MM.1S (cell line): ENCODE measurements at regions not wholly inside any gene's neighbourhood (a gene's known extent, or its start where the extent isn't known, plus 50 kb on each side); places are given as distances from the start of the nearest gene placed in this dataset.
"Not testable (repeated sequence)": the region's sequence is repeated elsewhere in the genome, so short reads cannot be mapped to it uniquely, and the experiment has no call there.

Source experiments
- DNase-seq: peaks from one replicate; pipeline ENCODE4 v3.0.0-alpha.2; 2015
- H2AFZ ChIP-seq: fragments of 300-600 bp; sonication (generic); 2 replicates; pipeline ENCODE4 v1.6.0; 2016; ENCODE audit warnings: antibody characterized with exemption, low read length
- H3F3A ChIP-seq: fragments of 300-600 bp; sonication (generic); 2 replicates; pipeline ENCODE4 v1.6.1; 2016; ENCODE audit warnings: mild to moderate bottlenecking, antibody characterized with exemption, low read length, moderate library complexity, mixed read lengths; ENCODE audit not compliant: insufficient read depth
- H3K27ac ChIP-seq: fragments of 300-600 bp; sonication (generic); 2 replicates; pipeline ENCODE4 v1.5.1; 2016; ENCODE audit warnings: mild to moderate bottlenecking, low read length
- H3K27me3 ChIP-seq: fragments of 300-600 bp; sonication (generic); replicated peaks from 2 replicates; pipeline ENCODE4 v1.6.0; 2016; ENCODE audit warnings: low read length; ENCODE audit not compliant: insufficient read depth
- H3K36me3 ChIP-seq: fragments of 300-600 bp; sonication (generic); replicated peaks from 2 replicates; pipeline ENCODE4 v1.6.1; 2016; ENCODE audit warnings: mild to moderate bottlenecking, low read length, mixed read lengths; ENCODE audit not compliant: insufficient read depth
- H3K4me1 ChIP-seq: fragments of 300-600 bp; sonication (generic); 2 replicates; pipeline ENCODE4 v1.6.1; 2016; ENCODE audit warnings: low read length, mixed read lengths
- H3K4me2 ChIP-seq: fragments of 300-600 bp; sonication (generic); 2 replicates; pipeline ENCODE4 v1.6.0; 2016; ENCODE audit warnings: low read depth, low read length
- H3K4me3 ChIP-seq: fragments of 300-600 bp; sonication (generic); 2 replicates; pipeline ENCODE4 v1.5.1; 2016; ENCODE audit warnings: low read length, mixed read lengths
- H3K79me2 ChIP-seq: fragments of 300-600 bp; sonication (generic); 2 replicates; pipeline ENCODE4 v1.6.1; 2016; ENCODE audit warnings: mixed run types, low read length, mixed read lengths
- H3K9ac ChIP-seq: fragments of 300-600 bp; sonication (generic); 2 replicates; pipeline ENCODE4 v1.6.1; 2016; ENCODE audit warnings: low read length, mixed read lengths
- H3K9me2 ChIP-seq: fragments of 300-600 bp; sonication (generic); replicated peaks from 2 replicates; pipeline ENCODE4 v1.6.1; 2016; ENCODE audit warnings: mild to moderate bottlenecking, low read length, mixed read lengths; ENCODE audit not compliant: insufficient read depth
- H3K9me3 ChIP-seq: fragments of 300-600 bp; sonication (generic); replicated peaks from 2 replicates; pipeline ENCODE4 v1.6.1; 2016; ENCODE audit warnings: mild to moderate bottlenecking, low read length, mixed read lengths; ENCODE audit not compliant: insufficient read depth
- H4K20me1 ChIP-seq: fragments of 300-600 bp; sonication (generic); 2 replicates; pipeline ENCODE4 v1.6.1; 2016; ENCODE audit warnings: mild to moderate bottlenecking, low read length, moderate library complexity, mixed read lengths; ENCODE audit not compliant: insufficient read depth
- CTCF ChIP-seq: fragments of 300-600 bp; sonication (generic); IDR thresholded peaks from 2 replicates; pipeline ENCODE4 v1.5.1; 2016; ENCODE audit warnings: antibody characterized with exemption, low read length, mixed read lengths
- EZH2 ChIP-seq: fragments of 300-600 bp; sonication (generic); optimal IDR thresholded peaks from 2 replicates; pipeline ENCODE3; 2017; ENCODE audit warnings: low read depth, mild to moderate bottlenecking, antibody characterized with exemption, low read length, mixed read lengths
- EZH2phosphoT487 ChIP-seq: fragments of 300-600 bp; sonication (generic); IDR thresholded peaks from 2 replicates; pipeline ENCODE4 v1.6.1; 2018; ENCODE audit warnings: antibody characterized with exemption, low read length

DNA sequence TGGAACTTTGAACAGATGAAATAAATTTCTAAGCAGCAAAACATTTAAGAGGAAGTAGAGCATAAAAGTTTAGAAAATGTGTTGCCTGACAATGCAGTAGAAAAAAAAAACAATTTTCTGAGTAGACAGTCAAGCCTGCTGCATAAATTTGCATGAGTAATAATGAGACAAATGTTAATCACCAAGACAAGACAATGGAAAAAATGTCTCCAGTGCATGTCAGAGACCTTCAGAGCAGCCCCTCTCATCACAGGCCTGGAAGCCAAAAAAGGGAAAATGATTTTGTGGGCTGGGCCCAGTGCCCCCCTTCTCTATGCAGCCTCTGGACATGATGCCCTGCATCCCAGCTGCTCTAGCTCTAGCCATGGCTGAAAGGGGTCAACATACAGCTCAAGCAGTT, 204.6 kb downstream of the COX18 start:
- H3F3A ChIP-seq: no peaks in the 10 kb centered on the region

DNA sequence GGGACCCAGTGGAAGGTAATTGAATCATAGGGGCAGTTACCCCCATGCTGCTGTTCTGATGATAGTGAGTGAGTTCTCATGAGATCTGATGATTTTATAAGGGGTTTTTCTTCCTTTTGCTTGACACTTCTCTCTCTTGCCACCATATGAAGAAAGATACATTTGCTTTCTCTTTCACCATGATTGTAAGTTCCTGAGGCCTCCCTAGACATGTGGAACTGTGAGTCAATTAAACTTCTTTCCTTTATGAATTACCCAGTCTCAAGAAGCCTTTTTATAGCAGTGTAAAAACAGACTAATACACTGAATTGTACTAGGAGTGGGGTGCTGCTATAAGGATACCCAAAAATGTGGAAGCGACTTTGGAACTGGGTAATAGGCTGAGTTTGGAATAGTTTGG, 205.2 kb downstream of the COX18 start:
- H3K9me2 ChIP-seq, H3K27me3 ChIP-seq, H3K36me3 ChIP-seq, H3K9me3 ChIP-seq, H3K9ac ChIP-seq, H3K79me2 ChIP-seq, H3K4me3 ChIP-seq, H3K27ac ChIP-seq, H2AFZ ChIP-seq, H4K20me1 ChIP-seq, H3F3A ChIP-seq, DNase-seq, H3K4me1 ChIP-seq, H3K4me2 ChIP-seq: not testable (repeated sequence)

More for the DNA sequence above, 204.6 kb downstream of the COX18 start:
- H3K79me2 ChIP-seq: no peaks in the 10 kb centered on the region
- no peak for DNase-seq
- H3K27me3 ChIP-seq: no peaks in the 10 kb centered on the region
- H3K36me3 ChIP-seq: no peaks in the 10 kb centered on the region
- no peak overlapping the region for H3K27ac ChIP-seq
- no peak for TF ChIP-seq CTCF
- TF ChIP-seq EZH2phosphoT487: no peak
- TF ChIP-seq EZH2: no peak
- H3K9me2 ChIP-seq: no peaks in the 10 kb centered on the region
- no peaks in the 10 kb centered on the region for H3K4me1 ChIP-seq
- H3K9ac ChIP-seq: no peak overlapping the region
- H4K20me1 ChIP-seq: no peaks in the 10 kb centered on the region
- H3K4me3 ChIP-seq: no peak overlapping the region
- no peak overlapping the region for H2AFZ ChIP-seq
- H3K9me3 ChIP-seq: no peaks in the 10 kb centered on the region
- H3K4me2 ChIP-seq: no peak overlapping the region

DNA sequence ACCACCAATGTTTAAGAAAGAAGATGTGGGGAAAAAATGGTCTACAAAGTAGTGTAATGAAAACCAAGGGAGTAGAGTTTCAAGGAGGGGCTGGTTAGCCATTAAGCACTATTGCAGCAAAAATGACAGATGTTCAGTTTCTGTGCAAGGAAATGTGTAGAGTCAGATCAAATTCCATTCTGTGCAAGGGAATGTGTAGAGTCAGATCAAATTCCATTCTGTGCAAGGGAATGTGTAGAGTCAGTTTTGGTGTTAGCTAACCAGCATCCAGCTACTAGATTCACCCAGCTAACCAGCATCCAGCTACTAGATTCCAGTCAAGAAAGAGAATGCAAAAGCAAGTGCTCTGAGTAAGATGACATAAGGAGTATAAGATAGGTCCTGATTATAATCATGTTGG, 208.8 kb downstream of the COX18 start:
- TF ChIP-seq EZH2phosphoT487 (no peak), EZH2 (no peak), CTCF (no peak)
- no peaks in the 10 kb centered on the region for H3K27me3 ChIP-seq
- no peaks in the 10 kb centered on the region for H4K20me1 ChIP-seq
- no peak overlapping the region for H3K4me2 ChIP-seq
- no peaks in the 10 kb centered on the region for H3K9me3 ChIP-seq
- no peak overlapping the region for H3K4me3 ChIP-seq
- no peaks in the 10 kb centered on the region for H3K36me3 ChIP-seq
- no peak overlapping the region for H2AFZ ChIP-seq
- H3K79me2 ChIP-seq: no peaks in the 10 kb centered on the region
- DNase-seq: no peak
- H3K9ac ChIP-seq: no peak overlapping the region
- H3K27ac ChIP-seq: no peak overlapping the region
- H3K9me2 ChIP-seq: no peaks in the 10 kb centered on the region
- no peaks in the 10 kb centered on the region for H3F3A ChIP-seq
- H3K4me1 ChIP-seq: no peaks in the 10 kb centered on the region

GRCh38 chr4:72858328-72858727, 211.2 kb downstream of the COX18 start:
- TF ChIP-seq CTCF: no peak
- no peak for TF ChIP-seq EZH2phosphoT487
- no peak for TF ChIP-seq EZH2
- no peak overlapping the region for H2AFZ ChIP-seq
- no peak overlapping the region for H3K27ac ChIP-seq

More at GRCh38 chr4:72858328-72858727, 211.2 kb downstream of the COX18 start:
- Histone ChIP-seq H3K9ac (no peak overlapping the region), H3F3A (no peaks in the 10 kb centered on the region), H3K9me2 (no peaks in the 10 kb centered on the region), H3K4me1 (no peaks in the 10 kb centered on the region), H4K20me1 (no peaks in the 10 kb centered on the region), H3K79me2 (no peaks in the 10 kb centered on the region), H3K9me3 (no peaks in the 10 kb centered on the region), H3K27me3 (no peaks in the 10 kb centered on the region), H3K36me3 (no peaks in the 10 kb centered on the region), H3K4me2 (no peak overlapping the region), H3K4me3 (no peak overlapping the region)
- no peak for DNase-seq
